T-helper 1 cell treated with Interleukin-12 subunit alpha and Interleukin-12 subunit beta and Interleukin-4 antibody, amounts not matched to agents 30 ng/mL and 1 ng/mL, for 36 hours (primary cell): ENCODE measurements at regions not wholly inside any gene's neighbourhood (a gene's known extent, or its start where the extent isn't known, plus 50 kb on each side); places are given as distances from the start of the nearest gene placed in this dataset.

Experiments
- intact Hi-C: fragments of 100-400 bp; cut with micrococcal nuclease; formaldehyde crosslinking; loops from one replicate; pipeline ENCODE4 v1.15.1; 2024

GRCh38 chr3:86333636-86334035 is 657.3 kb downstream of the VGLL3 start:
- intact Hi-C loops: no loop called here

DNA sequence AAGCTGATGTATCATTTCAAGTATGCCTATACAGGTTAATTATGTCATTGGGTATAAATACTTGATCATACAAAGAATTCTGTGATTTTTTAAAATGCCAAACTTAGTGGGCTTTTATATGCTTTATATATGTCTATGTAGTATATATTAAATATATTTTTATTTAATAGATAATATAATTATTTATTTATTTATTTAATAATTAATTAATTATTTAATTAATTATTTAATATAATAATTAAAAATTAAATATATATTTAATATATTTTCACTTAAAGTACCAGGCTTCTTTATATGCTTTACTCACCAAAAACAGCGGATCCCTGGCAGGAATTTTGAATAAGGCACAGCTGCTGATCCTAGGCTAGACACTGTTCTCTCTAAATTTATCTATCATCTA is 687.0 kb downstream of the VGLL3 start:
- intact Hi-C loops: no loop called here

DNA sequence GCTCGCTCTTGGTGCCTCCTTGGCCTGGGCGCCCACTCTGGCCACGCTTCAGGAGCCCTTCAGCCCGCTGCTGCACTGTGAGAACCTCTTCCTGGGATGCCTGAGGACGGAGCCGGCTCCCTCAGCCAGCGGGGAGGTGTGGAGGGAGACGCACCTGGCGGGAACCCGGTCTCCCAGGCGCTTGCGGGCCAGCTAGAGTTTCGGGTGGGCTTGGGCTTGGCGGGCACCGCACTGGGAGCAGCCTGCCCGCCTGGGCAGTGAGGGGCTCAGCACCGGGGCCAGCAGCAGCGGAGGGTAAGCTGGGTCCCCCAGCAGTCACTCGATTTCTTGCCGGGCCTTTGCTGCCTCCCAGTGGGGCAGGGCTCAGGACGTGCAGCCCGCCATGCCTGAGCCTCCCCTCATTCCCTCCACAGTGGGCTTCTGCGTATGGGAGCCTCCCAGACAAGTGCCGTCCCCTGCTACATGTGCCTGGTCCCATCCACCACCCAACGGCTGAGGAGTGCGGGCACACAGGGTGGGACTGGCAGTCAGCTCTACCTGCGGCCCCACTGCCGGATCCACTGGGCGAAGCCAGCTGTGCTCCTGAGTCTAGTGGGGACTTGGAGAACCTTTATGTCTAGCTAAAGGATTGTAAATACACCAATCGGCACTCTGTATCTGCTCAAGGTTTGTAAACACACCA is 708.7 kb downstream of the VGLL3 start:
- intact Hi-C loops: no loop called here

GRCh38 chr3:86269364-86270155 is 721.4 kb downstream of the VGLL3 start:
- intact Hi-C loops: no loop called here

- intact Hi-C loops: no loop called here
Observed at GRCh38 chr3:86257955-86258641, 732.9 kb downstream of the VGLL3 start.

DNA sequence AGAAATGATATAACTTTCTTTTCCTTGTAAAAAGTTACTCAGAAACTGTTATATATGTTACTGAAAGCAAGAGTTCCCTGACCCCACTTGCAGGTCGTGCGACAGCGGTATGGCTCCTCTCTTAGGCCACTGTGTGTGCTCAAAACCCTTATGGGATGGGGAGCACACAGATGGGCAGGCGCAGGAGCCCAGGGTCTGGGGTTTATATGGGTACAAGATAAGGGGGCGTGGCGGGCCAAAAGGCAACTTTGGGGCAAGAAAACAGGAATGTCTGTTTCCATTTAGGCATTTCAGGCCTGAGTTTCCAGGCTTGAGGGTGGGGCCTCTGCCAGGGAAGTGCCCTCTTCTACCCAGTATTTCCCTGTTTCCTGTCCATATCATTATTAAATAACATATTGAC is 736.5 kb downstream of the VGLL3 start:
- intact Hi-C loops: no loop called here

DNA sequence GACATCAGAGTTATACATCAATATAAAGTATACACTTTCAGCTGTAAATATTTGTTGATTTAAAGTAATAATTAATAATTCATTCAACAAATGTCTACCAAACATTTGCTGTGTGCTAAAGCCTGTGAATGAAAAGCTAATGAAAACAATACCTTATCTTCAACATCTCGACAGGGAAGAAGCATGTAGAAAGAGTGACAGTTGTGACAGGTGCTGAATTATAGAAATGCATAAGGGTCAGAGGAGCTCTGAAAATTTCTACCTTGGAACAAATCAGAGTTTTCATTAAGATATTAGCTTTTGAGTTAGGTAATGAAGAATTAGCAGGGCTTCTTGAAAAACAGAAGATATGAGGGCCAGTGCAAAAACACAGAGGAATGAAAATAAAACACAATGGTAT is 739.2 kb downstream of the VGLL3 start:
- intact Hi-C loops: no loop called here

- intact Hi-C loops: no loop called here
Observed at GRCh38 chr3:86249833-86250232, 741.1 kb downstream of the VGLL3 start.

DNA sequence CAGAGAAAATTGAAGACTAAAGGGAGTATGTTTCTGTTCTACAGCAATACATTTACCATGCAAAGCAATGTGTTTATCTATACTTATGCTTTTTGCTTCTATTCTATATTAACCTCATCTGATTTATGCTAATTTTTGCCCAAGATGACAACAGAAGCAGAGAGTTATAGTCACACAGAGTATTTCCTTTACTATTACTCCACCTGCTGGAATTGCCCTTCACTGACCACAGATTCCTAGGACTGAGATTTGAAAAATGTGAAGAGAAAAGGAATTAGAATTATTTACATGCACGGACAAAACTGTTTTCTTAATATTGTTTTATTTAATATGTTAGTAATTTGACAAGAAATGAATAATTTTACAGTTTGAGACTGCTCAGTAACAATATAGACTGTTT is 745.6 kb downstream of the VGLL3 start:
- intact Hi-C loops: no loop called here

GRCh38 chr3:86244905-86245304 is 746.0 kb downstream of the VGLL3 start:
- intact Hi-C loops: no loop called here

DNA sequence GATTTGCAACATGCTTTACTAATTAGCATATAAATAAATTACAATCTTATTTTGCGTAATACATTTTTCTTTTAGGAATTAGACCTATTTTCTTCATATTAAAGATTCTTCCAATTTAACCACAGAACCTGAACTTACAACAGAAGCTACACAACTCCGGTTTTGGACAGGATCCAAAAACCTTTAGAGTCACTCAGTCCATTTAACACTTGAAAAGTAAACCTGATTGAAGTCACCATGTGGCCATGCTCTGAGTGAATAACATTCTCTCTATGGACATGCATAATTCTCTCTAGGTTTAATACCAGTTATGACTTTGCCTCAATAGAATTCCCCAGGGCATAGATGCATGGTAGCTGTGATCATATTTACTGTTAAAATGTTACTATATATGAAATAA is 751.0 kb downstream of the VGLL3 start:
- intact Hi-C loops: no loop called here

- intact Hi-C loops: no loop called here
Observed at GRCh38 chr3:86234506-86235254, 756.3 kb downstream of the VGLL3 start.

DNA sequence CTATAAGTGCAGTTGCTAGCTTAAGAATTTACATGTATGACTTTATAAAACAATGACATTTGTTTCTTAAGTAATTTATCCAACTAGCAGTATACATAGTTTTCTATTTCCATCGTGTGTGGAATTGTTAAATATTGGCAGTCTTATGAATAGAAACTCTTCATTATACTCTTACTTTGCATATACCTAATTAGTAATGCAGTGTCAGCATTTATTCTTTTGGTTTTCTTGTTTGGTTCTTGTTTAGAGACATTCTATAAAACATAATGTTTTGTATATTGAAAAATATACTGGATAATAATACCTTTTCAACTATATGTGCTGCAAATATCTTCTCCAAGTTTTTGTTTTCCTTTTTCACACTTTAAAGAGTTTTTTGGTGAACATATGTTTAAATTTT is 760.2 kb downstream of the VGLL3 start:
- intact Hi-C loops: no loop called here

DNA sequence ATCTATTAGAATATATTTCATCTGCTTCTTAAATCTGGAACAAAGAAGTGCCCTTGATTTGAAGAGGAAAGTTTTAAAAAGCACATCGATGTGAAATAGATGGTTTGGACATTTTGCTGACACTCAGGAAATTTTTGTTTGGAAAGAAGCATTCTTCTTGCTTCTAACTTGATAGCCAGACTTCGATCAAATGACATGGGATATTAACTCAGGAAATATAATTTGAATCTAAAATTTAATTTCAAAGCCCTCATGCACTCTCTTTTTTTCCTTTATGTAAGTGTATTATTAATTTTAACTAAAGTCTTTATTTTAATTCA is 761.2 kb downstream of the VGLL3 start:
- intact Hi-C loops: no loop called here

DNA sequence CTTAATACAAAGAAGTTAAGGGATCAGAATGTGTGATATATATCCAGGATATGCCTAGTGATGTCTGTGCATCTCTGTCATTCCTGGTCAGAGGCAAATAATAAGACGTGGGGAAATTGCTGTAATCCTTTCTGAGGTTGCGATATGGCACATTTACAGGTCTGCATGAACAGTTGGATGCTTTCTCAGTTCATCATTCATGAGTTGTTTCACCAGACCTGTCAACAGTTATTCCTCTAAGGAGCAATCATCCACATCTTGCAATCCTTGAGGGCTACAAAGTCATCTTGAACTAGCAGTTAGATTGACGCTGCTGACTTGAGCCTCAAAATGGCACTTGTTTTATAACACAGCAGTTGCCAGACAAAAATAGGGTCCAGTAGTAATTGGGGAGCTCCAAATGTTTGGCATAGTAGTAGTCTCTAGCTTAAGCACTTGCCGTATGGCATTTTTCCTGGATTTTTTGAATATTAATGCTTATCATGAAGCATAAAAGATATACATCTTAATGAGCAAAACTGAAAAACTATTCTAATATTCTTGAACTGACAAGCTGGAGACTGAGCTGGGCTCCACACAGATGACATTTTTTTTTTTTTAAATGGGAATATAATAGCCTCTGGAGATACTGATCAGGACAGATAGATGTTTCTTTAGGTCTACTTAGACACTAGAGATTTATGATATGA is 761.7 kb downstream of the VGLL3 start:
- intact Hi-C loops: no loop called here

- intact Hi-C loops: no loop called here
Observed at GRCh38 chr3:86228101-86228500, 762.8 kb downstream of the VGLL3 start.

DNA sequence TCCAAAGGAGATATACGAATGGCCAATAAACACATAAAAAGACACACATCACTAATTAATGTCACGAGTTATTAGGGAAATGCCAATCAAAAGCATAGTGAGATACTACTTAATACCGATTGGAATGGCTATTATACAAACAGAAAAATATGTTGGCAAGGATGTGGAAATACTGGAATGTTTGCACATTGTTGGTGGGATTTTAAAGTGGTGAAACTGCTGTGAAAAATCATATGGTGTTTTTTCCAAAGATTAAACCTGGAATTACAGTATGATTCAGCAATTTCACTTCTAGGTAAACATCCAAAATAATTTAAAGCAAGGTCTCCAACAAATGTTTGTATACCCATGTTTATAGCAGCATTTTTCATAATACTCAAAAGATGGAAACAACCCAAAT is 765.5 kb downstream of the VGLL3 start:
- intact Hi-C loops: no loop called here

- intact Hi-C loops: no loop called here
Observed at GRCh38 chr3:86221601-86222000, 769.3 kb downstream of the VGLL3 start.

DNA sequence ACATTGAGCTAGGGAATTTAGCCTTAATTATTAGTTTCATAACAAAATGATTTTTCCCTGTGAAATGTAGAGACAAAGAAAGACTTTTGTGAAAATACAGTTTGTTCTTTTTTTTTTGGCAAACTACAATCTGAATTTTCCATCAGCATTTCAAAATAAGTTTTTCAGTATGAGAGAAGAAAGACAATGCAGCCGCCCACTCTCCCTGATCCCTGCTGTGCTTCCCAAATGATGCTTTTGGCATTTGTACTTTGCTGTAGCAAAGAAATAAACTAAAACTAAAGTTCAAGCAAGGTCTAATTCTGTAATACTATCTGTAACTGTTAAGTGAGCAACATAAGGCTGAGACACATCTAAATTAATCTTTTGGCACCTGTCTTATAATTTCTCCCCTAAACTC is 782.2 kb downstream of the VGLL3 start:
- intact Hi-C loops: no loop called here

- intact Hi-C loops: no loop called here
Observed at GRCh38 chr3:86182606-86183005, 808.3 kb downstream of the VGLL3 start.

- intact Hi-C loops: no loop called here
Observed at GRCh38 chr3:86180696-86181095, 810.3 kb downstream of the VGLL3 start.
